ENCODE measurements at regions not wholly inside any gene's neighbourhood (a gene's known extent, or its start where the extent isn't known, plus 50 kb on each side); places are given as distances from the start of the nearest gene placed in this dataset.
A peak's percentile ranks its signal among the peaks of the same experiment; 100 is the strongest.

DNA sequence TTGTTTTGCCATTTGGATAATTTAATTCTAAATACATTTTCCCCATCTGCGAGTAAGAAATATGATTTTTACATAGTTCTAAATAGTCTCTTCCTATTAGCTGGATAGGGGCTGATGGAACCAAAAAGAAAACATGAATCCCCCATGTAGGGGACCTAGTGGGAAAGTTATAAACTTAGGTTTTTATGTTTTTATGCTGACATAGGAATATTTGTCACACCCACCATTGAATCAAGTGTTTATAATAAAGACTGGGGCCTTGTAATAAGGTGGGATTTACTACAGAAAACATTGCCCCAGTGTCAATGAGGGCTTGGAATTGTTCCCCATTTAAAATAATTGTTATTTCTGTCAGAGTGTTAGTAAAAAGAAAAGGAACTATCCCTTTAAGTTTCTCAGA lies 2506.6 kb downstream of the PCDH7 start:
- intact Hi-C loops (cut with DNase I), result no loop called here
- DNase-seq (ENCODE audit: low spot score), result no peak

GRCh38 chr4:33255094-33255493 lies 2534.9 kb downstream of the PCDH7 start:
- DNase-seq (ENCODE audit: low spot score), result no peak
- intact Hi-C loops (cut with DNase I), result no loop called here

DNA sequence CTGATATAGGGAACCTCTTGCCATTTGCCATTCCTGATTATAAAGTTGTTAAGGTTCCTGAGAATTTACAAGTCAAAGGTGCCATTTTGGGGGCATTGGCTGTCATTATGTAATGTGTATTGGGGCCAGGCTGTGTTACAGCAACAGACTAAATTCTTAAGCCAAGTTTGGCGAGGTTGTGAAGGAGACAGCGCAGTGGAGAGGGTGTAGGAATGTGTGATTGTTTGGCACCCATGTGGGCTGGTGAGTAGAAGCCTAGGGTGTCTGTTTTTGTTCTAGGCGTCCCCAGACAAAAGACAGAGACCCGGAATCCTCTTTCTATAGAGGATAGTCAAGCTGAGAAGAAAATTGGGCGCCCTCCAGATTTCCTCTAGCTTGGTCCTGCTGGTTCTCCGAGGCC lies 2535.3 kb downstream of the PCDH7 start:
- DNase-seq (ENCODE audit: low spot score), result no peak
- intact Hi-C loops (cut with DNase I), result no loop called here

- intact Hi-C loops (cut with DNase I), result no loop called here
- DNase-seq (ENCODE audit: low spot score), result no peak
These were observed 2542.7 kb downstream of the PCDH7 start for GRCh38 chr4:33262824-33263223.

- DNase-seq (ENCODE audit: low spot score), result no peak
- intact Hi-C loops (cut with DNase I), result no loop called here
These were observed 2548.6 kb downstream of the PCDH7 start for GRCh38 chr4:33268776-33269175.

DNA sequence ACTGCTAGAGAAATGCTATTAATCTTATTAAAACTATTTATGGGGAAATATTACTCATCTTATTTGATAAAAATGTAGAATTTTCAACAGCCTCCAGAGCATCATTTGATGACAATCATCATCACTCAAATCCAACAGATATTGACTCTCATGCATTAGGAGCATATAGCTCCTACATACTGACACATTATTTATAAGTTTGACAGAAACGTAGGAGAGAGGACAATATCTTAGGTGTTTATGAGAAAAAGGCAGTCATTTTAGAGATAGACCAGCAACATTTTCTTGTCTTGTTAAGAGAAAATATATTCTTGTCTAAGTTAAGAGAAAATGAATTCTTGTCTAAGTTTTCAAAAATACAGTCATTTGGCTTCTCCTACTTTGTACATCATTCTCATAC lies 2550.2 kb downstream of the PCDH7 start:
- intact Hi-C loops (cut with DNase I), result no loop called here
- DNase-seq (ENCODE audit: low spot score), result no peak

DNA sequence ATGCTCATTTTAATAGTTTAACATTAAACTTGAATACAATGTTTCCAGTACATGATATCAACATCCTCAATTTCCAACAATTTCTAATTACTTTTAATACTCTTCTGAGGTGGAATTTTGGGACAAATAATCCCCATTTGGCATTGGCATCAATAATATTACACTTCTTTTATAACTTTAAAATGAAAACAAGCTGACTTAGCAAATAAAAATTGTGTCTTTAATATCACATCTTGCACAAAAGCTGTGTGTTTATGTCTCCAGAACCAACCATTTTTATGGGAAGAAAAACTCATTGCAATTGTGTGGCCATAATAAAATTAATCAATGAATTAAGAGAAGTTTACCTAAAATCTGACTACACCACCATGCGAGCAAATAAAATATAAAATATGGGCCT lies 2552.6 kb downstream of the PCDH7 start:
- intact Hi-C loops (cut with DNase I), result no loop called here
- no peak for DNase-seq (ENCODE audit: low spot score)

DNA sequence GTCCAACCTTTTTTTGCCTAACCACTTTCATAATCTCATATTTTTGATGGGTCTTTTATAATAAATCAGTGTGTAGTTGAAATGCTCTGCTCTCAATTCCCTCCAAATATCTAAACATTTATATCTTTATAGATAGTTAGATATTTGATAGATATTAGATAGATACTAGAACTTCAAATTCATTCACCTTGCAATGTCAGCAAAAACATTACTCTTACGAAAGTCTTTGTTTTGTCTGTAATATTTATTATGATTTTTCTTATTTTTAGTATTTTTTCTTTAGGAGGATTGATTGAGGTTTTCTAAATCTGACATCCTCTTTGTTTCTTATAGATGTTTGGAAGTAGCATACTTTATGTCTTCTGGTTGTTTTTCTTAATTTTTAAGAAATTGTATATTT lies 2563.6 kb downstream of the PCDH7 start:
- no peak for DNase-seq (ENCODE audit: low spot score)
- intact Hi-C loops (cut with DNase I), result no loop called here

- no peak for DNase-seq (ENCODE audit: low spot score)
- intact Hi-C loops (cut with DNase I), result no loop called here
These were observed 2576.8 kb downstream of the PCDH7 start for GRCh38 chr4:33296876-33297455.

GRCh38 chr4:33302321-33302720 lies 2582.2 kb downstream of the PCDH7 start:
- intact Hi-C loops (cut with DNase I), result no loop called here
- DNase-seq (ENCODE audit: low spot score), result no peak

DNA sequence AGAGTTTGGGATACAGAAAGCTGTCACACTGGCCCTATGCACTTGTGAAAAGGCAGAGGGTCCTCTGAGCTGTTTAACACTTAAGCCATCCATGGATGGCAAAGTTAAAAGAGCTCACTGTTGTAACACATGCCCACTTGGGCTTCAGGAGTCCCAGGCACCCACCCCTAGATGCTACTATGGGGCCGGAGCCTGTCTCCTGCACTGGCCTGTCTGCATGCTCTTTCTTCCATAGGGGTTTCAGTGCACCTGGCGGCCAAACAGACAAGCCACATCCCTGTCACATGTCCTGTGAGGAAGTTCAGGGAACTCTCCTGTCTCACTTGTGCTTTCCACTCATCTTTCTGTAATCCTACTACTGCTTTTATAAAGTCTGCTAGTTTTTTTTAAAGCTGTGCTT lies 2586.0 kb downstream of the PCDH7 start:
- intact Hi-C loops (cut with DNase I), result no loop called here
- DNase-seq (ENCODE audit: low spot score), result no peak

- no peak for DNase-seq (ENCODE audit: low spot score)
- intact Hi-C loops (cut with DNase I), result no loop called here
These were observed 2595.9 kb downstream of the PCDH7 start for GRCh38 chr4:33316033-33316432.

DNA sequence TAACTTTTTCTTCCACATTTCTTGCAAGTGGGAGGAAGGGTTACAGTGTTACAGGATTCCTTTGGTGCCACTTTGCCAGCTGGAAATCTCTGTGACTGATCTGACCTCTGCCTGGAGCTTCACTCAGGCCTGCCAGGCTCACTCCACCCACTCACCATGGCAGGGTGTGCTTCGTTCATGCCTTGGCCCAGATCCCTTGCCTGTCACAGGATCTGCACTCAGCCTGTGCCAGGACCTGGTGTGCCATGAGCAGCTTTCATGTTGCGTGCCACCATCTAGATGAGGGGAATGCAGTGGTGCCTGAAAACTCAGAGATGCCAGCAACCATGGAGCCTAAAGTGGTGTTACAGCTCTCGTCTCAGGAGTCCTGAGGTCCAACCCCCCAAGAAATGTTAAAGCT lies 2596.4 kb downstream of the PCDH7 start:
- intact Hi-C loops (cut with DNase I), result no loop called here
- DNase-seq (ENCODE audit: low spot score), result peak; percentile 43

- intact Hi-C loops (cut with DNase I), result no loop called here
- DNase-seq (ENCODE audit: low spot score), result no peak
These were observed 2603.2 kb downstream of the PCDH7 start for GRCh38 chr4:33323393-33323792.

DNA sequence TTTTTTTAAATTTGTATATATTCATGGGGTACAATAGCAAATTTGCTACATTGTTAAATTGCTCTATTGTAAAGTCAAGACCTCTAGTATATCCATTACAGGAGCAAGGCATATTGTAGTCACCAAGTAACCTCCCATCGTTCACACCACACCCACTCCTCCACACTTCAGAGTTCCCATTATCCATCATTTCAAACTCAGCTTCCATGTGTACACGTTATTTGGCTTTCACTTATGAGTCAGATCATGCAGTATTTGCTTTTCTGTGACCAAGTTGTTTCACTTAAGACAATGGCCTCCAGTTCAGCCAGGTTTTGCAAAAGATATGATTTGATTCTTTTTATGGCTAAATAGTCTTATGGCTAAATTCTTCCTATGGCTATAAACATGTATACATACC lies 2614.2 kb downstream of the PCDH7 start:
- DNase-seq (ENCODE audit: low spot score), result no peak
- intact Hi-C loops (cut with DNase I), result no loop called here

GRCh38 chr4:33339762-33340161 lies 2619.6 kb downstream of the PCDH7 start:
- intact Hi-C loops (cut with DNase I), result no loop called here
- no peak for DNase-seq (ENCODE audit: low spot score)

DNA sequence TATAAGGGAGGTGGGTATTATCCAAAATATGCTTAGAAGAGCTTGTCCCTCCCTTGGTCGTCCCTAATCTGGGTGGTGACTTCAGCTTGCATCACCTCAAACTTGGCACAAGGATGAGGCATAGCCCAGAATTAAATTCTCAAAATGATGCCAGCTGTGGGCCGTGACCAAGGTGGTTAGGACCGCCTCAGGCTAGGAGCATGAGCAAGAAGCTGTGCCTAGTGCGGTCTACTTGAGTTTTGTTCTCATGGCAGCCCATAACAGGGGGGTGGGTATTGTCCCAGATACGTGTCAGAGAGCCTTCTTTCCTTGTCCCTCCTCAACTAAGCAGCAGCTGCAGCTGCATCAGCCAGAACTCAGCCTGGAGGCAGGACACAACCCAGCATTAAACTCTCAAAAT lies 2620.0 kb downstream of the PCDH7 start:
- intact Hi-C loops (cut with DNase I), result no loop called here
- DNase-seq (ENCODE audit: low spot score), result no peak

DNA sequence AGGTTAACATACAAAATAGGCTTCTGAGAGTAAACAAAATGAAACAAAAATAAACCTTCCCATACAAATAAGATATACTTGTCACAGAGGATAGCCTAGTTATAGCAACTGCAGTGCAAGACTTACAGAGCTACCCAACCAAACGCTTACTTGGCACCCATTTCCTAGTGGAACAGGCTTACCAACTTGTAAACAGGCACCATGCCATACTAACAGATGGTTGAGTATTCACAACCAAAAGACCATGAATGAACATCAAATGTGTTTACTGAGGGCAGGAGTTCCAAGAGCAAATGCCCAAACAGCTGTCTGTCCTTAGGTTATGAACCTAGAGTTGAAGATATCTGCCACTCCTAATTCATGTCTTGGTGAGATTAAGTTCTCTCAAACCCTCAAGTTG lies 2629.2 kb downstream of the PCDH7 start:
- no peak for DNase-seq (ENCODE audit: low spot score)
- intact Hi-C loops (cut with DNase I), result no loop called here

DNA sequence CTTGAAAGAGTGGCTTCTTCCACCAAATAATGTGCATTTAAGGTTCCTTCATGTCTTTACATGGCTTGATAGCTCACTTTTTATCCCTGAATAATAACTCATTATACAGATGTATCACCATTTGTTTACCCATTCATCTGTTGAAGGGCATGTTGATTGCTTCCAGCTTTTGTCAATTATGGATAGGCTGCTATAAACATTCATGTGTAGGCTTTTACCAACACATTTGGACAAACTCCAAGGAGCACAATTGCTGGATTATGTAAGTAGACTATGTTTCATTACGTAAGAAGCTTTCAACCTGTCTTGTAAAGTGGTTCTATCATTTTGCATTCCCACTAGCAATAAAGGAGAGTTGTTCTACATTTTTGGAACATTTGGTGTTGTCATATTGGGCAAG lies 2637.0 kb downstream of the PCDH7 start:
- intact Hi-C loops (cut with DNase I), result no loop called here
- DNase-seq (ENCODE audit: low spot score), result no peak

GRCh38 chr4:33369446-33369845 lies 2649.3 kb downstream of the PCDH7 start:
- DNase-seq (ENCODE audit: low spot score), result no peak
- intact Hi-C loops (cut with DNase I), result no loop called here

DNA sequence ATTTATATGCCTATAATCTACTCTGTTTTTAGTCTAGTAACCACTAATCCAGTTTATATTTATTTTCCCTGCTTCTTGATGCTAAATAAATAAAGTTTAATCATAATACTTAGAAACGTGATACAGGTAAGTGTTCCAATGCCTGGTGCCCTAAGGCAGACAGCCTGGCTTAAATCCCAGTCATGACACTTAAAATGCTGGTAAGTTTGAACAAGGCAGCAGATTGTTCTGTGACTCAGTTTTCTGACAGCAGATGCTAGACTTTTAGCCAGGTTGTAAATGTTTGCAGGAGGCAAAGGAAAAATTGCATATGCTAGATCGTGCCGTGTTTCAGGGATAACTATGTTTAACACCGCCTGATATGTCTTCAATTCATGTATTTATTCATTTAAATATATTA lies 2661.6 kb downstream of the PCDH7 start:
- DNase-seq (ENCODE audit: low spot score), result no peak
- intact Hi-C loops (cut with DNase I), result no loop called here

DNA sequence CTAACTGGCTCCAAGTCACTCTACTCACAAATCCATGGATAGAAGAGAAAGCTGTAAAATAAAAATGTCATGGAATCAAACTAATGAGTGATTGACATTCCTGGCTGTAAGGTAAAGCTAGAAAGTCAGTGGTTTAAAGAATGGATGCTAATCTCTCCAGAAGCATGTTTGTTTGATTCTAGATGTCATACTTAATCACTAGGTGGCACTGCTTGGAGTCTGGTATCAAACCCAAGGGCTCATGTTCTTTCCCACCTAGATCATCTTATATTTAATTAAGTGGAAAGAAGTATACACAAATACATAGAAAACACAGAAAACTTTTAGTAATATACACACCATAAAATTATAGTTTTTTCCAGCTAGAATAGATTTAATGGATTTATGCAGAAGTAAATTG lies 2666.6 kb downstream of the PCDH7 start:
- no peak for DNase-seq (ENCODE audit: low spot score)
- intact Hi-C loops (cut with DNase I), result no loop called here

- no peak for DNase-seq (ENCODE audit: low spot score)
- intact Hi-C loops (cut with DNase I), result no loop called here
These were observed 2670.8 kb downstream of the PCDH7 start for GRCh38 chr4:33390976-33391375.

Measured in cardiac septum (tissue), 1 donor.